Frontal cortex (tissue), 3 donors: ENCODE measurements at regions not wholly inside any gene's neighbourhood (a gene's known extent, or its start where the extent isn't known, plus 50 kb on each side); places are given as distances from the start of the nearest gene placed in this dataset.
A peak's percentile ranks its signal among the peaks of the same experiment; 100 is the strongest.

Experiments used
- DNase-seq, 2 donors: peaks; one replicate each; pipeline ENCODE4 v3.0.0; 2012; ENCODE audit warnings: low spot score in 2 of 2
- FAIRE-seq: peaks from 2 replicates; lab custom pipeline; 2012; peaks lifted over from hg19 to GRCh38; lab: Jason Lieb, UNC
- donor health status: control.
- donor health status: control.
- donor health status: control.

GRCh38 chr6:1100269-1100668 is 211.6 kb upstream of the FOXQ1 start:
- no peak for DNase-seq
- no peak for FAIRE-seq

GRCh38 chr6:1099264-1099663 is 212.6 kb upstream of the FOXQ1 start:
- no peak for DNase-seq
- FAIRE-seq = no peak

GRCh38 chr6:1096967-1097765 is 214.7 kb upstream of the FOXQ1 start:
- no peak for DNase-seq
- FAIRE-seq = no peak

GRCh38 chr6:1094306-1094705 is 217.6 kb upstream of the FOXQ1 start:
- FAIRE-seq = no peak
- DNase-seq = peak in 1 of 2 donors; percentile 24

- DNase-seq = no peak
- no peak for FAIRE-seq
Observed at GRCh38 chr6:1091900-1092299, 220.0 kb upstream of the FOXQ1 start.

GRCh38 chr6:1089859-1090258 is 222.0 kb upstream of the FOXQ1 start:
- DNase-seq (no peak), FAIRE-seq (no peak)

GRCh38 chr6:1088492-1089001 is 223.4 kb upstream of the FOXQ1 start:
- no peak for FAIRE-seq
- DNase-seq = no peak

- FAIRE-seq = no peak
- no peak for DNase-seq
Observed at GRCh38 chr6:1087154-1087843, 224.6 kb upstream of the FOXQ1 start.

- no peak for FAIRE-seq
- no peak for DNase-seq
Observed at GRCh38 chr6:1086446-1087153, 225.3 kb upstream of the FOXQ1 start.

- FAIRE-seq = no peak
- no peak for DNase-seq
Observed at GRCh38 chr6:1082285-1082935, 229.5 kb upstream of the FOXQ1 start.

- DNase-seq (no peak), FAIRE-seq (no peak)
Observed at GRCh38 chr6:1081551-1082284, 230.2 kb upstream of the FOXQ1 start.

GRCh38 chr6:1080453-1081337 is 231.2 kb upstream of the FOXQ1 start:
- no peak for FAIRE-seq

GRCh38 chr6:1079525-1079924 is 232.4 kb upstream of the FOXQ1 start:
- FAIRE-seq (no peak), DNase-seq (no peak)

More at GRCh38 chr6:1080453-1081337, 231.2 kb upstream of the FOXQ1 start:
- no peak for DNase-seq

- FAIRE-seq (no peak), DNase-seq (no peak)
Observed at GRCh38 chr6:1077478-1078416, 234.2 kb upstream of the FOXQ1 start.

- FAIRE-seq = no peak
- DNase-seq = no peak
Observed at GRCh38 chr6:1076531-1077459, 235.1 kb upstream of the FOXQ1 start.

- DNase-seq (no peak), FAIRE-seq (no peak)
Observed at GRCh38 chr6:1075880-1076279, 236.0 kb upstream of the FOXQ1 start.
